ENCODE measurements at regions not wholly inside any gene's neighbourhood (a gene's known extent, or its start where the extent isn't known, plus 50 kb on each side); places are given as distances from the start of the nearest gene placed in this dataset.

DNA sequence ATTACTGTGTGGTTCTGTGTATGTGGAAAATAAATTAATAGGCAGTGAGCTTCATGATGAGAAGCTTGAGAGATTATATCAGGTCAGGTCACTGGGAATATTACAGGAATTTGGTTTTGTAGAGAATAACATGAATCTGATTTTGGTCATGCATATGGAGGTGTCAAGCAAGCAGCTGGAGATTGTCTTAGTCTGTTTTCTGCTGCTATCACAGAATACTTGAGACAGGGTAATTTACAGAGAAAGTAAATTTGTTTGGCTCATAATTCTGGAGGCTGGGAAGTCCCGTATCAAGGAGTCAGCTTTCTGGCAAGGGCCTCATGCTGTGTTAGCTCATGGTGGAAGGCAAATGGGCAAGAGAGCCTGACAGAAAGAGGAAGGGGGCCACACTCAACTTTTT, 120.7 kb upstream of the FAM3C start:
- peaks cover 4% of the 10 kb centered on the region for H3K4me1 ChIP-seq (ENCODE audit: control insufficient read depth, extremely low read depth, insufficient read depth, low read length)
- DNase-seq (ENCODE audit: low read depth, low spot score) (no peak), FAIRE-seq (no peak)
- intact Hi-C loops (cut with micrococcal nuclease) (no loop called here), dilution Hi-C loops (cut with MboI; ENCODE audit: extremely low pct_ligation_motif_present, low sequenced_read_pairs) (no loop called here)
- H3K79me2 ChIP-seq (ENCODE audit: control insufficient read depth, insufficient read depth, low read length), result no peaks in the 10 kb centered on the region
- TF ChIP-seq FOS (IDR thresholded peaks at IDR 0.05; ENCODE audit: borderline replicate concordance, insufficient read depth, low read length) (no peak), GATA2 (IDR thresholded peaks at IDR 0.05; ENCODE audit: insufficient read depth, insufficient read length, low read depth, low read length) (no peak)
- no peak overlapping the region for H3K4me3 ChIP-seq (replicated peaks in 1 of 3; ENCODE audit: insufficient read depth in 1 of 3, low read depth in 1 of 3, low read length in 3 of 3)
- H3K9ac ChIP-seq (replicated peaks; ENCODE audit: extremely low read depth, insufficient read depth, low read length), result no peak overlapping the region
- H3K4me2 ChIP-seq (ENCODE audit: insufficient read depth, low read length), result no peak overlapping the region
- no peak overlapping the region for H3K27ac ChIP-seq (ENCODE audit: insufficient read depth, low read depth, low read length)
- POLR2A ChIA-PET, result no interaction called here
- CTCF ChIA-PET, result interaction anchor here (1.1 kb wide), 1 partner anchor 8 kb away, joined by 3 read pairs; no protein-coding TSS in a partner anchor
- H4K20me1 ChIP-seq (replicated peaks; ENCODE audit: control insufficient read depth, extremely low read depth, insufficient read depth, low read length), result no peaks in the 10 kb centered on the region
- H3K27me3 ChIP-seq (ENCODE audit: control insufficient read depth in 2 of 2, insufficient read depth in 2 of 2, low read length in 2 of 2), result no peaks in the 10 kb centered on the region
- no peak overlapping the region for H2AFZ ChIP-seq (ENCODE audit: low read depth, low read length)
- no peaks in the 10 kb centered on the region for H3K9me1 ChIP-seq (replicated peaks; ENCODE audit: control insufficient read depth, extremely low read depth, insufficient read depth, low read length)
- no TSS peak for BruUV-seq (replicated peaks)
- H3K36me3 ChIP-seq (ENCODE audit: control insufficient read depth in 2 of 2, extremely low read depth in 1 of 2, insufficient read depth in 2 of 2, low read length in 2 of 2), result no peaks in the 10 kb centered on the region
- H3K9me3 ChIP-seq (replicated peaks; ENCODE audit: control insufficient read depth, insufficient read depth, low read length), result no peaks in the 10 kb centered on the region

DNA sequence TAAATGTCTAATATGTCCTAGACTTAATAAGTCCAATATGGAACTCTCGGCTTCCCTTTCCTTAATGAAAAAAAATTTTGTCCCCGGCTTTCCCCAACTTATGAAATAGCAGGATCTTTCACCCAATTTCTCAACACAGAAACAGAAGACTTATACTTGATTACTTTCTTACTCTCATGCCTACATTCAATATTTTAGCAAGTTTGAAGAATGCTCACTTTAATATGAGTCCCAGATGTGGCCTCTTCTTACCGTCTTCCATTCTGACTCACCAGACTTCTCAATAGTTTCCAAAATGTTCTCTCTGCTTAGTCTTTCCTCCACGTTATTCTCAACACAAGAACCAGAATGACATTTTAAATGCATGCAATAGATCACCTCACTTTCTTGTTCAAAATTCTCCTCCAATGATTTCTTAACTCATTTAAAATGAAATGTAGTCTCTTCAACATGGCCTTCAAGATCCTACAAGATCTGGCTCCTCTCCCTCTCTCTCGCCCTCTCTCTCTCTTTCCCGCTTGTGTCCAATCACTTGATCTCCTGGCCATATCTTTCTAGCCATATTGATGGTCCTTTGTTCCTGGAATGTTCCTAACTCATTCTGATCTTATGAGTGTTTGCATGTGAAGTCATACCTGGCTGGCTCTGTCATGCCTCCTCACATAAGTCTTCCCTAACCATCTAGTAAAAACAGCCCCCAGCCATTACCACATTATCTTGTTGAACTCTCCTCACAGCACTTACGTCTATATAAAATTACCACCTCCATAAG, 119.7 kb upstream of the FAM3C start:
- no peaks in the 10 kb centered on the region for H3K9me3 ChIP-seq (replicated peaks; ENCODE audit: control insufficient read depth, insufficient read depth, low read length)
- intact Hi-C loops (cut with micrococcal nuclease) (no loop called here), dilution Hi-C loops (cut with MboI; ENCODE audit: extremely low pct_ligation_motif_present, low sequenced_read_pairs) (no loop called here)
- H4K20me1 ChIP-seq (replicated peaks; ENCODE audit: control insufficient read depth, extremely low read depth, insufficient read depth, low read length), result no peaks in the 10 kb centered on the region
- no peaks in the 10 kb centered on the region for H3K79me2 ChIP-seq (ENCODE audit: control insufficient read depth, insufficient read depth, low read length)
- no peak overlapping the region for H2AFZ ChIP-seq (ENCODE audit: low read depth, low read length)
- no peak overlapping the region for H3K9ac ChIP-seq (replicated peaks; ENCODE audit: extremely low read depth, insufficient read depth, low read length)
- POLR2A ChIA-PET, result no interaction called here
- DNase-seq (ENCODE audit: low read depth, low spot score) (no peak), FAIRE-seq (no peak)
- no TSS peak for BruUV-seq (replicated peaks)
- H3K4me2 ChIP-seq (ENCODE audit: insufficient read depth, low read length), result no peak overlapping the region
- no peaks in the 10 kb centered on the region for H3K27me3 ChIP-seq (ENCODE audit: control insufficient read depth in 2 of 2, insufficient read depth in 2 of 2, low read length in 2 of 2)
- no peaks in the 10 kb centered on the region for H3K36me3 ChIP-seq (ENCODE audit: control insufficient read depth in 2 of 2, extremely low read depth in 1 of 2, insufficient read depth in 2 of 2, low read length in 2 of 2)
- H3K9me1 ChIP-seq (replicated peaks; ENCODE audit: control insufficient read depth, extremely low read depth, insufficient read depth, low read length), result no peaks in the 10 kb centered on the region
- no peak overlapping the region for H3K27ac ChIP-seq (ENCODE audit: insufficient read depth, low read depth, low read length)
- H3K4me1 ChIP-seq (ENCODE audit: control insufficient read depth, extremely low read depth, insufficient read depth, low read length), result peaks cover 4% of the 10 kb centered on the region
- TF ChIP-seq POLR2A (IDR thresholded peaks at IDR 0.05; ENCODE audit: low read depth, low read length), result no peak
- CTCF ChIA-PET, result no interaction called here
- H3K4me3 ChIP-seq (replicated peaks in 1 of 3; ENCODE audit: insufficient read depth in 1 of 3, low read depth in 1 of 3, low read length in 3 of 3), result no peak overlapping the region
